GM13977 (cell line): ENCODE measurements at regions not wholly inside any gene's neighbourhood (a gene's known extent, or its start where the extent isn't known, plus 50 kb on each side); places are given as distances from the start of the nearest gene placed in this dataset.
"Not testable (repeated sequence)": the region's sequence is repeated elsewhere in the genome, so short reads cannot be mapped to it uniquely, and the experiment has no call there.

Source experiments
- DNase-seq: peaks from one replicate; pipeline ENCODE4 v3.0.0; 2012; ENCODE audit warnings: low spot score
- in situ Hi-C: fragments of 300-500 bp; cut with MboI; formaldehyde crosslinking; loops from one replicate; pipeline ENCODE4 v1.12.0; 2022; ENCODE audit warnings: low sequenced_read_pairs, low pct_unique_long_range_greater_than_20kb, mixed read lengths, inconsistent platforms; ENCODE audit not compliant: unreplicated experiment
- TF ChIP-seq, protein P1 (sequence below): IDR thresholded peaks from 2 replicates; pipeline ENCODE4 v1.5.1; 2012; ENCODE audit warnings: mild to moderate bottlenecking, control low read depth; ENCODE audit not compliant: insufficient read depth; ENCODE audit errors: extremely low read depth, missing control alignments

- TF ChIP-seq, protein P1, sequence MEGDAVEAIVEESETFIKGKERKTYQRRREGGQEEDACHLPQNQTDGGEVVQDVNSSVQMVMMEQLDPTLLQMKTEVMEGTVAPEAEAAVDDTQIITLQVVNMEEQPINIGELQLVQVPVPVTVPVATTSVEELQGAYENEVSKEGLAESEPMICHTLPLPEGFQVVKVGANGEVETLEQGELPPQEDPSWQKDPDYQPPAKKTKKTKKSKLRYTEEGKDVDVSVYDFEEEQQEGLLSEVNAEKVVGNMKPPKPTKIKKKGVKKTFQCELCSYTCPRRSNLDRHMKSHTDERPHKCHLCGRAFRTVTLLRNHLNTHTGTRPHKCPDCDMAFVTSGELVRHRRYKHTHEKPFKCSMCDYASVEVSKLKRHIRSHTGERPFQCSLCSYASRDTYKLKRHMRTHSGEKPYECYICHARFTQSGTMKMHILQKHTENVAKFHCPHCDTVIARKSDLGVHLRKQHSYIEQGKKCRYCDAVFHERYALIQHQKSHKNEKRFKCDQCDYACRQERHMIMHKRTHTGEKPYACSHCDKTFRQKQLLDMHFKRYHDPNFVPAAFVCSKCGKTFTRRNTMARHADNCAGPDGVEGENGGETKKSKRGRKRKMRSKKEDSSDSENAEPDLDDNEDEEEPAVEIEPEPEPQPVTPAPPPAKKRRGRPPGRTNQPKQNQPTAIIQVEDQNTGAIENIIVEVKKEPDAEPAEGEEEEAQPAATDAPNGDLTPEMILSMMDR: no peak
- no peak for DNase-seq
- in situ Hi-C loops: no loop called here
Observed at GRCh38 chr4:54446581-54446980, 211.2 kb upstream of the KIT start.

- TF ChIP-seq, protein P1: no peak
- no peak for DNase-seq
- in situ Hi-C loops: no loop called here
Observed at GRCh38 chr4:54447304-54447703, 210.5 kb upstream of the KIT start.

DNA sequence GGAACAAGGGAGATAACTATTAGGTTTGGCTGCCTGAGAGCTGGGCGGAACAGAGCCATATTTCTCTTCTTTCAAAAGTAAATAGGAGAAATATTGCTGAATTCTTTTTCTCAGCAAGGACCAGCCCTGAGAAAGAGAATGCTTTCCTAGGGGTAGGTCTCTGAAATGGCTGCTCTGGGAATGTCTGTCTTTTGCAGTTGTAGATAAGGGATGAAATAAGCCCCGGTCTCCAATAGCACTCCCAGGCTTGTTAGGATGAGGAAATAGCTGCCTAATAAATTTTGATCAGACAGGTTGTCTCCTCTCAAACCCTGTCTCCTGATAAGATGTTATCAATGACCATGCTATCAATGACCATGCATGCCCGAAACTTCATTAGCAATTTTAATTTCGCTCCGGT lies 207.8 kb upstream of the KIT start:
- TF ChIP-seq, protein P1: no peak

GRCh38 chr4:54466960-54467359 lies 190.8 kb upstream of the KIT start:
- DNase-seq, in situ Hi-C loops: not testable (repeated sequence)

More for the DNA sequence above, 207.8 kb upstream of the KIT start:
- in situ Hi-C loops: no loop called here
- no peak for DNase-seq

- in situ Hi-C loops: no loop called here
- no peak for DNase-seq
- TF ChIP-seq, protein P1: no peak
Observed at GRCh38 chr4:54473077-54473545, 184.6 kb upstream of the KIT start.

DNA sequence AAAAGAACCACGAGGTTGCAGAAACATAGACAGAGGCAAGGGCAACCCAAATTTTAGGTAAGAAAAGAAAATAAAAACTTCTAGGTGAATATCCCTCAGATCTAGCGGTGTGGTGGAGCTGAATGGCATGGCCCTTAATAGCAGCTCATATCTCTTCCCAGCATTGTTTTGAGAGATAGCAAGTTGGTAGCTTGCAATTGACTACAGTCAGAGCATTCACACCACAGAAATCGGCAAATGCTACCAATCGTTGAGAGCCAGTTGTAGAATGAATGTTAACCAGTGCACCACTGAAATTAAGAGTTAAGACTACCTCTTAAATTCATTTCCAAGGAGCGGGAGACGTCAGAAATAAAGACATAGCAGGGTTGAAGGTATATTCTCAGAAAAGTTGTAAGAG lies 184.0 kb upstream of the KIT start:
- TF ChIP-seq, protein P1: no peak
- in situ Hi-C loops: no loop called here
- no peak for DNase-seq

- DNase-seq: no peak
- TF ChIP-seq, protein P1: no peak
- in situ Hi-C loops: no loop called here
Observed at GRCh38 chr4:54475546-54475945, 182.2 kb upstream of the KIT start.
